ENCODE measurements at regions not wholly inside any gene's neighbourhood (a gene's known extent, or its start where the extent isn't known, plus 50 kb on each side); places are given as distances from the start of the nearest gene placed in this dataset.

DNA sequence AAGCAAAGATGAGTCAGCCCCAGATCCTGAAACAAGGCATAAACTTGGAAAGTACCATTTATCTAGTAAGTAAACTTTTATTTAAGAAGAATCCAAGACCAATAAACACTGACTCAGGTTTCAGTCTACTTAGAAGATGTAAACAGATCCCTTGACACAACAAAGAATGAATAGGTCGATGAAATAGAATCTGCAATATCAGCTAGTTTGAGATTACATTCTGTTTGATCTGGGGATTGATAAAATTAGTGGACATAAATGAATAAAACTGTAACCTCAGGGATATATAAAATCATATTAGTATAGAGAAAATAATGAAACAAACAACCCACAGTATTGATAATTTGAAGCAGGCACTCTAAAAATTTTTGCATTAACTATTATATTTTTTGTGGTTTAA is 708.9 kb downstream of the FAM181B start:
- TF ChIP-seq, protein P1, sequence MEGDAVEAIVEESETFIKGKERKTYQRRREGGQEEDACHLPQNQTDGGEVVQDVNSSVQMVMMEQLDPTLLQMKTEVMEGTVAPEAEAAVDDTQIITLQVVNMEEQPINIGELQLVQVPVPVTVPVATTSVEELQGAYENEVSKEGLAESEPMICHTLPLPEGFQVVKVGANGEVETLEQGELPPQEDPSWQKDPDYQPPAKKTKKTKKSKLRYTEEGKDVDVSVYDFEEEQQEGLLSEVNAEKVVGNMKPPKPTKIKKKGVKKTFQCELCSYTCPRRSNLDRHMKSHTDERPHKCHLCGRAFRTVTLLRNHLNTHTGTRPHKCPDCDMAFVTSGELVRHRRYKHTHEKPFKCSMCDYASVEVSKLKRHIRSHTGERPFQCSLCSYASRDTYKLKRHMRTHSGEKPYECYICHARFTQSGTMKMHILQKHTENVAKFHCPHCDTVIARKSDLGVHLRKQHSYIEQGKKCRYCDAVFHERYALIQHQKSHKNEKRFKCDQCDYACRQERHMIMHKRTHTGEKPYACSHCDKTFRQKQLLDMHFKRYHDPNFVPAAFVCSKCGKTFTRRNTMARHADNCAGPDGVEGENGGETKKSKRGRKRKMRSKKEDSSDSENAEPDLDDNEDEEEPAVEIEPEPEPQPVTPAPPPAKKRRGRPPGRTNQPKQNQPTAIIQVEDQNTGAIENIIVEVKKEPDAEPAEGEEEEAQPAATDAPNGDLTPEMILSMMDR (conservative IDR thresholded peaks at IDR 0.05 in 1 of 2, IDR thresholded peaks at IDR 0.05 in 1 of 2; ENCODE audit: extremely low read depth in 1 of 2, insufficient read depth in 1 of 2, low read depth in 1 of 2, low read length in 2 of 2): no peak
- no peak for TF ChIP-seq EZH2 (IDR thresholded peaks at IDR 0.05; ENCODE audit: borderline replicate concordance, low read length)

Data from mammary epithelial cell (primary cell).